GM21515 (cell line): ENCODE measurements at regions not wholly inside any gene's neighbourhood (a gene's known extent, or its start where the extent isn't known, plus 50 kb on each side); places are given as distances from the start of the nearest gene placed in this dataset.
"Not testable (repeated sequence)": the region's sequence is repeated elsewhere in the genome, so short reads cannot be mapped to it uniquely, and the experiment has no call there.

Experiments
- ATAC-seq: cut with Tn5 transposase; IDR thresholded peaks from one replicate; pipeline ENCODE4 v1.9.1; 2021; ENCODE audit not compliant: unreplicated experiment

GRCh38 chr9:97248252-97248651, 59.2 kb upstream of the CCDC180 start:
- not testable (repeated sequence) for ATAC-seq

GRCh38 chr9:97243606-97244005, 63.9 kb upstream of the CCDC180 start:
- ATAC-seq = no peak

GRCh38 chr9:97241430-97241829, 66.0 kb upstream of the CCDC180 start:
- not testable (repeated sequence) for ATAC-seq

- ATAC-seq = peak; percentile 85
Measured at GRCh38 chr9:97237951-97238889, 69.2 kb upstream of the CCDC180 start.

GRCh38 chr9:97237311-97237786, 70.1 kb upstream of the CCDC180 start:
- ATAC-seq = no peak

- not testable (repeated sequence) for ATAC-seq
Measured at GRCh38 chr9:97233009-97233400, 74.5 kb upstream of the CCDC180 start.

GRCh38 chr9:97232060-97233008, 75.1 kb upstream of the CCDC180 start:
- not testable (repeated sequence) for ATAC-seq

- ATAC-seq = not testable (repeated sequence)
Measured at GRCh38 chr9:97222393-97222792, 85.1 kb upstream of the CCDC180 start.

- ATAC-seq = not testable (repeated sequence)
Measured at GRCh38 chr9:97221478-97222355, 85.7 kb upstream of the CCDC180 start.

GRCh38 chr9:97220894-97221477, 86.5 kb upstream of the CCDC180 start:
- no peak for ATAC-seq

GRCh38 chr9:97220396-97220795, 87.1 kb upstream of the CCDC180 start:
- ATAC-seq = not testable (repeated sequence)

- ATAC-seq = not testable (repeated sequence)
Measured at GRCh38 chr9:97219443-97220140, 87.9 kb upstream of the CCDC180 start.

- ATAC-seq = not testable (repeated sequence)
Measured at GRCh38 chr9:97215127-97215526, 92.3 kb upstream of the CCDC180 start.

GRCh38 chr9:97214556-97214955, 92.9 kb upstream of the CCDC180 start:
- ATAC-seq = not testable (repeated sequence)

GRCh38 chr9:97199683-97200082, 107.8 kb upstream of the CCDC180 start:
- ATAC-seq = not testable (repeated sequence)

GRCh38 chr9:97193767-97194166, 113.7 kb upstream of the CCDC180 start:
- ATAC-seq = not testable (repeated sequence)

GRCh38 chr9:97188545-97188944, 118.9 kb upstream of the CCDC180 start:
- no peak for ATAC-seq

- not testable (repeated sequence) for ATAC-seq
Measured at GRCh38 chr9:97187706-97188105, 119.8 kb upstream of the CCDC180 start.

GRCh38 chr9:97186493-97186892, 121.0 kb upstream of the CCDC180 start:
- no peak for ATAC-seq
